Right atrium auricular region (tissue), 2 donors: ENCODE measurements at regions not wholly inside any gene's neighbourhood (a gene's known extent, or its start where the extent isn't known, plus 50 kb on each side); places are given as distances from the start of the nearest gene placed in this dataset.

Experiments
- DNase-seq: peaks from one replicate; pipeline ENCODE4 v3.0.0-alpha.2; 2019; ENCODE audit warnings: low spot score
- H3K27ac ChIP-seq, 2 donors: fragments of 200-600 bp; sonication (generic); 1 replicate in 1 of 2; 2 replicates in 1 of 2; pipeline ENCODE4 v1.5.1; 2016 to 2019
- H3K27me3 ChIP-seq, 2 donors: fragments of 200-600 bp; sonication (generic); one replicate each; pipeline versions ENCODE4 v1.5.1 to v1.6.0; 2017 to 2019
- H3K36me3 ChIP-seq: fragments of 200-600 bp; sonication (generic); one replicate; pipeline ENCODE4 v1.5.1; 2016
- H3K4me1 ChIP-seq, 2 donors: fragments of 200-600 bp; sonication (generic); one replicate each; pipeline versions ENCODE4 v1.5.1 to v1.6.0; 2017 to 2019
- H3K4me3 ChIP-seq, 2 donors: fragments of 200-600 bp; sonication (generic); 1 replicate in 1 of 2; 2 replicates in 1 of 2; pipeline ENCODE4 v1.5.1; 2017 to 2019; ENCODE audit warnings: mild to moderate bottlenecking in 1 of 2, moderate library complexity in 1 of 2
- H3K9me3 ChIP-seq, 2 donors: fragments of 200-600 bp; sonication (generic); one replicate each; pipeline ENCODE4 v1.5.1; 2019
- CTCF ChIP-seq, 2 donors: fragments of 200-600 bp; sonication (generic); IDR thresholded peaks; one replicate each; pipeline ENCODE4 v1.5.1; 2019; ENCODE audit warnings: antibody characterized with exemption in 2 of 2

GRCh38 chr18:41226911-41227310 lies 728.1 kb upstream of the PIK3C3 start:
- TF ChIP-seq CTCF (IDR thresholded peaks at IDR 0.05), result no peak
- Histone ChIP-seq H3K9me3 (no peaks in the 10 kb centered on the region), H3K4me3 (no peak overlapping the region)

GRCh38 chr18:41226186-41226585 lies 728.8 kb upstream of the PIK3C3 start:
- H3K4me1 ChIP-seq, result no peaks in the 10 kb centered on the region
- no peaks in the 10 kb centered on the region for H3K9me3 ChIP-seq
- no peak overlapping the region for H3K4me3 ChIP-seq
- no peaks in the 10 kb centered on the region for H3K36me3 ChIP-seq
- DNase-seq, result no peak
- H3K27me3 ChIP-seq, result no peaks in the 10 kb centered on the region
- no peak for TF ChIP-seq CTCF (IDR thresholded peaks at IDR 0.05)
- no peak overlapping the region for H3K27ac ChIP-seq

More at GRCh38 chr18:41226911-41227310, 728.1 kb upstream of the PIK3C3 start:
- Histone ChIP-seq H3K4me1 (no peaks in the 10 kb centered on the region), H3K27ac (no peak overlapping the region), H3K36me3 (no peaks in the 10 kb centered on the region), H3K27me3 (no peaks in the 10 kb centered on the region)
- no peak for DNase-seq

- H3K27me3 ChIP-seq, result no peaks in the 10 kb centered on the region
- H3K36me3 ChIP-seq, result no peaks in the 10 kb centered on the region
- no peak overlapping the region for H3K27ac ChIP-seq
- DNase-seq, result no peak
- no peak overlapping the region for H3K4me3 ChIP-seq
- no peaks in the 10 kb centered on the region for H3K9me3 ChIP-seq
- no peaks in the 10 kb centered on the region for H3K4me1 ChIP-seq
- TF ChIP-seq CTCF (IDR thresholded peaks at IDR 0.05), result no peak
These were observed 738.6 kb upstream of the PIK3C3 start for GRCh38 chr18:41216341-41217003.

- no peak for DNase-seq
- no peaks in the 10 kb centered on the region for H3K9me3 ChIP-seq
- no peaks in the 10 kb centered on the region for H3K4me1 ChIP-seq
- no peak for TF ChIP-seq CTCF (IDR thresholded peaks at IDR 0.05)
- no peaks in the 10 kb centered on the region for H3K36me3 ChIP-seq
- H3K27ac ChIP-seq, result no peak overlapping the region
- no peaks in the 10 kb centered on the region for H3K27me3 ChIP-seq
- H3K4me3 ChIP-seq, result no peak overlapping the region
These were observed 747.3 kb upstream of the PIK3C3 start for GRCh38 chr18:41207706-41208105.

- no peaks in the 10 kb centered on the region for H3K36me3 ChIP-seq
- no peaks in the 10 kb centered on the region for H3K9me3 ChIP-seq
- no peak overlapping the region for H3K4me3 ChIP-seq
- no peak overlapping the region for H3K27ac ChIP-seq
- no peak for TF ChIP-seq CTCF (IDR thresholded peaks at IDR 0.05)
- no peaks in the 10 kb centered on the region for H3K4me1 ChIP-seq
- DNase-seq, result no peak
- no peaks in the 10 kb centered on the region for H3K27me3 ChIP-seq
These were observed 748.6 kb upstream of the PIK3C3 start for GRCh38 chr18:41206341-41206830.

- H3K4me3 ChIP-seq, result no peak overlapping the region
- DNase-seq, result no peak
- H3K27me3 ChIP-seq, result no peaks in the 10 kb centered on the region
- H3K9me3 ChIP-seq, result peaks cover 0 to 14% of the 10 kb centered on the region in 2 donors
- H3K36me3 ChIP-seq, result no peaks in the 10 kb centered on the region
- no peak overlapping the region for H3K27ac ChIP-seq
- H3K4me1 ChIP-seq, result no peaks in the 10 kb centered on the region
- no peak for TF ChIP-seq CTCF (IDR thresholded peaks at IDR 0.05)
These were observed 755.8 kb upstream of the PIK3C3 start for GRCh38 chr18:41199212-41199611.
